GM18907 (cell line): ENCODE measurements at regions not wholly inside any gene's neighbourhood (a gene's known extent, or its start where the extent isn't known, plus 50 kb on each side); places are given as distances from the start of the nearest gene placed in this dataset.

ENCODE experiments used
- ATAC-seq: cut with Tn5 transposase; IDR thresholded peaks from one replicate; pipeline ENCODE4 v1.9.1; 2021; ENCODE audit warnings: mild to moderate bottlenecking, moderate library complexity; ENCODE audit not compliant: unreplicated experiment

DNA sequence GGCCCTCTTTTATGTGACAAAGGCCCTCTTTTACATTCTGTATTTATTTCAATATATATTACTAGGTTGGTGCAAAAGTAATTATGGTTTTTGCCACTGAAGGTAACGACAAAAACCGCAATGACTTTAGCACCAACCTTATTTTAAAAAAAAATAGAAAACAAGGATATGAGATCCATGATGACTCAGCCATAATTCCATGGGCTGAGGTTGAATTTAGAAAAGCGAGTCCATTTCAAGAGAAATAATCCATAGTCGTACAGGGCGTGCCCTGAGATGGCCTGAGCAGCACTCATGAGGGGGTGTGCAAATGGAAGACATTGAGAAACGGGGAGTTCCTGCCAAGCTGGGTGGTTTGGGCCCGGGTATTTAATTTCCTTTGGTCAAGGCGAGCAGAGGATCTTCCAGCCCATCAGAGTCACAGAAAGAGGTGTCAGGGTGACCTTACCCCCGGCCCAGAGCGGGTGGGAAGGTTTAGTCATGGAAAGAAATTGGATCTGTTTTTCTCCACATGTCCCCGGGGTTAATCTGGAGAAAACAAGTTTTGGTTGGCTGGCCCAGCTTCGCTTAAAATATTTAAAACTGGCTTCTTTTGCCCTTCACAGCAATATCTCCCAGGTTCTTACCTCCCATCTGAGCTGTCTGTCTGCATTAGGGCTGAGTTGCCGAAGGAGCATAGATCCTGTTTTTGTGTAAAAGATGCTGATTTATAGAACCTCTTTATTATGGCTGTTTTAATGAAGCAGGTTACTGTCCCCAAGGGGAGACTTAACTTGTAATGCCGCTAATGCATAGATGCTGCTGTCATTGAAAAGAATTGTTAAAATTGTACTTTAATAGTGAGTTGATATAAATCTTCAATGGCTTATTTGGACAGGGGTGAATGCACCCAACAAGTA is 255.6 kb downstream of the PREX1 start:
- ATAC-seq = no peak

DNA sequence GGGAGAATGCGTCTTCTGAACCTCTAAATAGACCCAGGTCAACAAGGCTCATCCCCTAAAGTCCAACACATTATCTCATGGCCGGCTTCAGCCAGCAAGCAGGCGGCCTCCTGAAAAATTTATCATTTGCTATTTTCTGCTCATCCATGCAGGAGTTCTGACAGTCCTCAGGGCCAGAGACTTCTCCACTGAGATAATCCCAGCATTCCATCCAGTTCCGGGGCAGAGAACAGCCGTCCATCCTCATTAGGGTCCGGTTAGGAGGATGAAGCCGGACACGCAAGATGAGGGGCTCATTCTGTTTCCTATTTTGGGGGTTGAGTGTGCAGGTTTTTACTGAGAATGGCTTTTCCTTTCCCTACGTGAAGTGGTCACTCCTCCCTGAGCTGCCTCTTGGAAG is 258.1 kb downstream of the PREX1 start:
- ATAC-seq = no peak

DNA sequence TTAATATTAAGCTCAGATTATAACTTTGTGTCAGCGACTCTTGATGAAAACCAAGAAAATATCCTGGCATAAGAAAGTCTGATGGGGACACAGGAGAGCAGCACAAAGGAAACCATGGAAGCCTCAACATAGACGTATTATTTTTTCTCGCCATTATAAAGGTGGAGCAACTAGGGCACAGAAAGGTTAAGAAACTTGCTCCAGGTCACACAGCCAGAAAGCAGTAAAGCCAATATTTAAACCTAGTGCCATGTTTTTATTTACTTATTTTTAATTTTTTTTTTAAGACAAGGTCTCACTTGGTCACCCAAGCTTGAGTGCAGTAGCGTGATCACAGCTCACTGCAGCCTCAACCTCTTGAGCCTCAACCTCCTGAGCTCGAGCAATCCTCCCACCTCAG is 259.3 kb downstream of the PREX1 start:
- ATAC-seq = no peak

DNA sequence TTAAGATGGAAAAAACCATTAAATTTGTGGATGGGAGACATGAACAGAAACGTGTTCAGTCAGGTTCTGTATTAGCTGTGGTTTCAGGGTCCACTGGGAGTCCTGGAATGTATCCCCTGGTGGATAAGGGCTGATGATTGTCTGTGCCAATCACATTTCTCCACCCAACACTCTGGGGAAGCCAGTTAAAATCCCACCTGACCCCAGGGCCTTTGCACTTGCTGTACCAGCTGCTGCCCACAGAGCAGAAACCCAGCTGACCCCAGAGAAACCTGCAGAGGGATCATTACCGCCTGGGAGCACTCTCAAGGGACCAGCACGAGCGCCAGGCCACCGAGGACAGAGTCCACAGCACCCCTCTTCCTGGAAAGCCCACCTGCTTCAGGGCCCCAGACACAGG is 260.7 kb downstream of the PREX1 start:
- ATAC-seq = no peak

DNA sequence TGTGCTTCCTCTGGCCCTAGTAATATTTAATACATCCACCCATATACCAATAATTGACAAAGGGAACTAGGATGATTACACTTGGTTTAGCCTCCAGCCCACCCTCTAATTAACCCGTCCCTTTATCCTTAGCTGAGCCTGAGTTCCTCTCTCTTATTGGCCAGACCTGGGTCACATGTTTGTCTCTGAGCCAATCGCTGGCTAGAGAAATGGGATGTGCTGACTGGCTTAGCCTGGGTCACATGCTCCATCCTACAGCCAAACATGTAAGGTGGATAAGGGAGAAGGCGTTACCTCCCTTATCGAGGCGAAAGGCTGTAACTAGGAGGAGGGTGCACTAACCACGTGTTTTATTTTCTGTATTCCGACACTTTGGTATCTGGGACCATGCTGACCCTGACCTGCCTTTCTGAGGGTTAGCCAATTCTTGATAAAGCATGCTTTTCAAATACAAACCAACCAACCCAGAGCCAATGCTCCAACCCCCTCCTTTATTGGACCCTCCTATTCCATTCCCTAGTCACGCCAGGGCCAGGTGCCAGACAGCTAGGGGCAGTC is 262.7 kb downstream of the PREX1 start:
- no peak for ATAC-seq

DNA sequence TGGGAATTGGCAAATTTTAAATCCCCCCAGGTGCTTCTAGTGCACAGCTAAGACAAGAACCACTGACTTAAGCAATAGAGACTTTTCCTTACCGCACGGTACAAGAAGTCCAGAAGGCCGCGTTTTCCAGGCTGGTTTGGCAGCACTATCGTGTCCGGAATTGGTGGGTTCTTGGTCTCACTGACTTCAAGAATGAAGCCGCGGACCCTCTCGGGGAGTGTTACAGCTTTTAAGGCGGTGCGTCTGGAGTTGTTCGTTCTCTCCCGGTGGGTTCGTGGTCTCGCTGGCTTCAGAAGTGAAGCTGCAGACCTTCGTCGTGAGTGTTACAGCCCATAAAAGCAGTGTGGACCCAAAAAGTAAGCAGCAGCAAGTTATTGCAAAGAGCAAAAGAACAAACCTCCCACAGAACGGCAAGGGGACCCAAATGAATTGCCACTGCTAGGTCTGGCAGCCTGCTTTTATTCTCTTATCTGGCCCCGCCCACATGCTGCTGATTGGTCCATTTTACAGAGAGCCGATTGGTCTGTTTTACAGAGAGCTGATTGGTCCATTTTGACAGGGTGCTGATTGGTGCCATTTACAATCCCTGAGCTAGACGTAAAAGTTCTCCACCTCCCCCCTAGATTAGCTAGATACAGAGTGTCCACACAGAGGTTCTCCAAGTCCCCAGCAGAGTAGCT is 264.5 kb downstream of the PREX1 start:
- no peak for ATAC-seq

DNA sequence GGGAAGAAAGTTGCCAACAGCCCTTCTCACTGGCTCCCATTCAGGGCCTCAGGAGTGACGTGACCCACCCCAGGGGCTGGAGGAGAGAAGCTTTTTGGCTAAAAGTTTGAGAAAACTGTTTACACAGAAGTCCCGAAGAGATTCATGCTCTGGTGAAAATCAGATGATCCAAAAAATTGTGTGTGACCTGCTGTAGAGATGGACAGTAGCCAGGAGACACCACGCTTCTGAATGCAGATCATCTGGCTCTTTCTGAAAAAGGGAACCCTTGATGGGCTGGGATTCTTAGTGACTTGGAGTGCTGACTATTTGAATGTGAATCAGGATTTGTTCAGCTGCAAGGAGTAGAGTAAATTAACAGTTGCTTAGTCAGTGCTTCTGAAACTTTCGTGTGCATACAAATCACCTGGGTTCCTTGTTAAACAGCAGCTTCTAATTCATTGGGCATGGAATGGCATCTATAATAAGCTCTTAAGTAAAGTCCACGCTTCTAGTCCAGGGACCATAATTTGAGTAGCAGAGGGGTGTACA is 265.1 kb downstream of the PREX1 start:
- ATAC-seq = no peak

DNA sequence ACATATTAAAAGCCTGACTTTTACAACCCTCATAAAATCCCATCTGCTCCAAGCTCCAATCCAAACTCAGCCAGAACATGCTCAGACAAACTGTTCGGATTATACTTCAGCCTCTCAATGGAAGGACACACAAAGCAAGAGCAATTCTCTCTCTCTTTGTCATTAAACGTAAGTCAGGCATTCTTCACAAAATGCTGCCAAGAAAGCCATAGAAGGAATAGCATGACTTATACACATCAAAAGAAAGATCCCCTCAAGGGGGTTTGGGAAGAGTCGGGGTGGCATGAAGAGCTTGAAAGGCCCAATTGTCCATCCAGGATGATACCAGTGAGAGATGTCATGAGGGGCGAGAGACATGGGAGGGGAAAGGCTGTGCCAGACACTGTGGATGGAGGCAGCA is 268.9 kb downstream of the PREX1 start:
- ATAC-seq = no peak

DNA sequence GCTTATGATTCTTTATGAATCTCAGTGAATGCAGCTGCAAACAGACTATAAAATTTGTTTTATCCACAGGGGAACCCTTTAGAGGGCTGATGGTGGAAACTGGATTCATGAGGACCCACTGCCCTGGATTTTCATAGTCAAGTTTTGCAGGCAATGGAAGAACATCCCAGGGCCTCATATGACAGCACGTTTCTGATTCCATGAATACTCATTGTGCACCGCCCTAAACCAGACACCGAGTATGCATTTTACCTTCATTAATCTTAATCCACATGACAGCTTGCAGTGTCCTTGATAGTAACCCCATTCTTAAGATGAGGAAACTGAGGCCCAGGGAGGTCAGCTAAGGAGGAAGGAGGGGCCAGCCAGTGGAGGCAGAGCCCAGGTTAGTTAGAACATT is 270.4 kb downstream of the PREX1 start:
- no peak for ATAC-seq

DNA sequence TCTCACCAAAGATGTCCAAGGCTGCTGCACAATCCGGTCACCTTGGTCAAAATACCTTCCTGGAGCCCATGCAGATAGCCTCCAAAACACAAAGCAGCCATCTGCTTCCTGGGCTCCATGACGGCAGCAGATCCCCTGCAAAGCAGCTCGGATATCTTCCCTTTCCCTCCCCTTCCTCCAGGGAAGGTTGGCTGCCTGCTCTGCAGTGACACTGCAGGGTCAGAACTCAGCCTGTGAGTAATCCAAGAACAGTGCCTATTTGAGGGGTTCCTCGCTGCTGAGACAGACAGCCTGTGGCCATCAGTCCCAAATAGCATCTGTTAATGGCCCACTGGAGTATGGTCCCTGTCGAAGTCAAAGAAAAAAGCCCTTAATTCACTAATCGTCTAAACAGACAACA is 270.8 kb downstream of the PREX1 start:
- no peak for ATAC-seq

DNA sequence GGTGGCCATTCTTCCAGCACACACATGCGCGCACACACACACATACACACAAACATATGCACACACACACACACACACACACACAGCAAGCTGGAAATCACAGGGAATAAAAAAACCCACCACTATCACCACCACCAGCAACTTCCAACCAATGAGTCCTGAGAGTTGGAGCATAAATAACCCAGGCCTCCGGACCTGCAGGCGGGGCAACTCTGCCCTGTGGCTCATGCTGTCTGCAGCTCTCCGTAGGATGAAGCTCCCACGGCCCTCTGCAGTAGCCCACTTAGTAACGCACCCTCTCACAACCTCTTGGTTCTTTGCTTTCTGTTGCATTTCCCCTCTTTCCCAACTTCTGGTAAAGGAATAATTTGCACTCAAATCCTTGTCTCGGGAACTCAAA is 275.2 kb downstream of the PREX1 start:
- no peak for ATAC-seq

DNA sequence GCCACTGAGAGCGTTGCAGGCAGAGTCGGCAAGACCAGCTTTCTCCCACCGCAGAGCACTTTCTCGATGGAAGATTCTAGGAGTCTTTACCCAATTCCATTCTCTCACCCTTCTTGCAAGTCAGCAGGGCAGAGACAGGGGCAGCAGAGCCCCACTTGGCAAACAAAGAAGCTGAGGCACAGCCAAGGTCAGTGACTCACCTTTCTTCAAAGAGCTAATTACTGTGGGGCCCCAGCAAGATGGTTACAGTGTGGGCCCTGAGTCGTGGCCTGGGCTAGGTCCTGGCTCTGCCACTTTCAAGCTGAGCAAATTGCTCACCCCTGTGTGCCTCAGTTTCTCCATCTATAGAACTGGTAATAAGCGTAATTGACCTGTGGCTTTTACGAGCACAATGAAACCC is 277.0 kb downstream of the PREX1 start:
- ATAC-seq = no peak

DNA sequence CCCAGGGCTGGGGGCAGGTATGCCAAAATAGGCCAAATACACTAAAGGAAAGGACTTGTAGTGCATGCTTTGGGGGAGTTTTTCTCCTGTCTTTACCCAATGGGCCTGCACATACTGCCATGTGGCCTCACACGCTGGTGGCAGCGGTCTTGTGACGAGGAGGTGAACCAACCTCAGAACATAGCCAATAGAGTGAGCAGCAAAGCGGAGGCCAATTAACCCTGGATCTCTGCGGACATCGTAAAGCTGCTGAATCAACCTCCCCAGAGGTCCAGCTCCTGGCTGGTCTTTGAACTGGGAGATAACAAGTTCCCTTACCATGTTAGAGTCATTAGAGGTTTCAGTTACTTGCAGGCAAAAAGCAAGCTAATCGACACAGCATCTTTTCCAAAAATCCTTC is 280.1 kb downstream of the PREX1 start:
- ATAC-seq = no peak

DNA sequence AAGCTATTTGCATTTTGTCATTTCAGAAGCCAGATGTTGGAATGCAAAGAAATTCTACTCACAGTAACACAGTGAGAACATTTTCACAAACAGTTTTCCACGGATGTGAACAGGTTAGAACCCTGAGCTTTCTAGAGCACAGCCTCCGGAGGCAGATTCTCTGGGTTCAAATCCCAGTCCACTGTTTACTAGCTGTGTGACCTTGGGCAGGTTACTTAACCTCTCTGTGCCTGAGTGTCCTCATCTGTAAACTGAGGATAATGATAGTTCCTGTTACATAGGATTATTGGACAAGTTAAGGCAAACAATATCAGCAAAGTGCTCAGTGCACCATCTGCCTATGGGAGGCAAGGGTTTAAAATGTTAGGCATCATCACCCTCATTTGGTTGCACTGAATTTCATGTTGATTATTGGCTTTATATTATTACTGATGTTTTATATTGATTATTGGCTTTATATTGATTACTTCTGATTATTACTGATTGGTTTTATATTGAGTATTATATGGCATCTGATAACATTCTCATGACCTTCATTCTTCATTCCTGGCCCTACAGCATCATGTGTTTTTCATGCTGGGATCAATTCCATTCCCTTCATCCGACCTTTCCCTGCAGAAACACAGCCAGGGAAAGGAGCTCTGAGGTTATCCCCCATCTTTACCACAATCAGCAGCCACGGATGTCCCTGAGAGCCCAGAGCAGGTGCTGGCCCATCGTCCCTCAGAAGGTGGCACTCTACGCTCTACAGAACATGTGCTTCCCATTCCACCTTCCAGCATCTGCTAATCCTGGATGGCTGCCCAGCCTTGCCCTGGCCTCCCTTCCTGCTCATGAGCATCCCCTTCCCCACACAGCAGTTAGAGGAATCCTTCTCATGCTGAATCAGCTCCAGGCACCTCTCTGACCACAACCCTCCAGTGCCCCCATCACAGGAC is 283.1 kb downstream of the PREX1 start:
- no peak for ATAC-seq

DNA sequence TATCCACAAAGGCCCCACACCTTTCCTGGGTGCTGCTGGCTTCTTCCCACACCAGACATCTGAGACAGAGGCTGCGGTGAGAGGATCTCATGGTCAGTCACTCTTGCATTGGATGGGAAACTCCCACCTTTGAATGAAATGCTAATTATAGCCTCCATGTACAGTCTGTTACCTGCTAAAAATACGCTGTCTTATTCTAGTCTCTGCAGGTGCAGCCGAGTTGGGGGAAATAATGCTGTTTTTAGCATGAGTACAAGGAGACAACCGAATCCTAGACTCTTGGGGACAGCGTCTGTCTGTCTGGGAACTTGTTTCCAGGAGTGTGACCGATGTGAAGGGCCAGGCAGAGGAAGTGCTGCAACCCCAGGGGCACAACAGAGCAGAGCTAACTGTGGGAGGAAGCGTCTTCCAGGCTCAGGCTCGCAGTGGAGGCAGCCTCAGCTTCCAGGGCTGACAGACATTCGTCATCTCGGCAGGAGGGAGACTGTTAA is 286.2 kb downstream of the PREX1 start:
- ATAC-seq = peak; percentile 62

DNA sequence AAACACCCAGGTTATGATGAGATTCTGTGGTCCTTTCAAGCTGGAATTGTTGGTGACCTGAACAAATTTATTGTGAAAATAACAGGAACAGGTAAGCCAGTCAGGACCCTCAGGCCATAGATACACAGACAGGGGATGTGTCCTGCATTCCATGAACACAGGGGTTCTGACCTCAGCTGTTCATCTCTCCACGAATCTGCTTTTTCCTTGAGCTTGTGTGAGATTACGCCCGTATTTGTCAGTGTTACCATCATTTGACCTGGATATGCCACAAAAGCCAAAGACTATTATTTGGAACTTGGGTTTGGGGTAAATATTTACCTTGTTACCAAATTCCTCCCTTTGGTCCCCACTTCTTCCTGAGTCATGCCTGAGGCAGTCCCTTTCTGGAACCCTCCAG is 288.9 kb downstream of the PREX1 start:
- no peak for ATAC-seq

DNA sequence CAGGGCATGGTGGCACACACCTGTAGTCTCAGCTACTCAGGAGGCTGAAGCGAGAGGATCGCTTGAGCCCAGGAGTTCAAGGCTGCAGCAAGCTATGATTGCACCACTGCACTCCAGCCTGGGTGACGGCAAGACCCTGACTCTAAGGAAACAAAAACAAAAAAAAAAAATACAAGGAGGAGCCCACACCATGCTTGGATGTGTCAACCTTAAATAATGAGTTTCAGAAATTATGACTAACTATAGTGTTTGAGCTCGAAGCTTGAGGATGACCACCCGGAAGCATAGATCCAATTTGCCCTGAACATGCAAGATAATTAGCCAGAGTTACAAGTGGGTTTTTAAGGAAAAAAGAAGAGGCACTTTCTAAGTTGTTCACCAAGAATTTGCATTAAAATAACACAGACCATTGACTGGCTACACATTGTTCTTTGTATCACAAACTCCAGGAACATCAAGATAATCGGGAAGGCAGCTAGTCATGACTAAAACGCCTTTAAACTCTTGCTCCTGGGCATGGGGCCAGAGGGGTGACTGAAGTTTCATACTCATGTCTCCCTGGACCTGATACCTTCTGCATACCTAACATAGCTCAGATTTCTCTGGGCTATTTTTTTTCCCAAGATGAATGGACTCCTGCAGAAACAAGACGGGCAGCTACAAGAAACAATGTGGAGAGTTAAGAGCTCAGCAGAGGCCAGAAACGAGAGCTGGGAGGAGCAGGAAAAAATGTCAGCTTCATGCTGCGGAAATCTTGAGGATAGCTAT is 289.6 kb downstream of the PREX1 start:
- ATAC-seq = no peak

DNA sequence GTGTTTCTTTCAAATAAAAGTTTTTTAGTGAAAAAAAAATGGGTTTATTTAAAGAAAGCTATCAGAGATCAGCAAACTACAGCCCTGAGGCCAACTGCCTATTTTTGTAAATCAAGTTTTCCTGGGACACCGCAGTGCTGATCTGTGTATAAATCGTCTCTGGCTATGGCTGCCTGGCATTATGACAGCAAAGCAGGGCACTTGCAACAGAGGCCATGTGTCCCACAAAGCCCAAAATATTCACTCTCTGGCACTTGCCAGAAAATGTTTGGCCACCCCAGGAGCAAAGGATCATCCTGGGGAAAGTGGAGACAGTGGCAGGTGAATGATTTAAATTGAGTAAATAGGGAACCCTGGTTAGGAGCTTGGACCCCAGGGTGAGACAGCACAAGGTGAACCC is 291.6 kb downstream of the PREX1 start:
- ATAC-seq = no peak

DNA sequence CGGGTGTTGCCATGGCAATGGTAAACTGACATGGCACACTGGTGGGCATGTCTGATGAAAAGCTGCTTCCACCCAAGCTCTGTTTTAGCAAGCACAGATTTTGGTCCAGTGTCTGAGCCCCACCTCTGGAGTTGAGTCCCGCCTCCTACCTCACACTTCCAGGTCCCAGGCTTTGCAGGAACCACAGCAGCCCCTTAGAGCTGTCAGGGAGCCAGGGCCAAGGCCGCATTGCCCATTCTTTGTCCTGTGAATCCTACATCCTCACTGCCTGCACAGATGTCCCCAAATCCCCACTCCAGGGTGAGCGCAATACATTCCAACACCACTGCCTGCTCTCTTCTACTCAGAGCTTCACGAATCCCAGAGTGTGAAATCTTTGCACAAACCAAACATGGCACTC is 292.2 kb downstream of the PREX1 start:
- ATAC-seq = no peak

DNA sequence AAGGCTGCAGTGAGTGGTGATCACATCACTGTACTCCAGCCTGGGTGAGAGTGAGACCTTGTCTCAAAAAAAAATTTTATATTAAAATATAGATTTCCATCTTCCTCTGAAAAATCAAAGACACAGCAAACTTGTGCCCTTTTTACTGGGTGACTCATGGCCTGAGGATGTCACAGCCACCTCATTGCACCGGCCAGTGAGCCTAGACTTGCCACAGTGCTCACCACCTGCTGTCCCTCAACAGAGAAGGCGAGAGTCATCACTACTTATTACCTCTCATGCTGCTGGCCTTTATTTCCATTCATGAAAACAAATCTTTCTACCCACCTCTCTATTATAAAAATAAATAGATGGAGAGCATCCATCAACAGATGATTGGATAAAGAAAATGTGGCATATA is 295.8 kb downstream of the PREX1 start:
- no peak for ATAC-seq
